ENCODE measurements at regions not wholly inside any gene's neighbourhood (a gene's known extent, or its start where the extent isn't known, plus 50 kb on each side); places are given as distances from the start of the nearest gene placed in this dataset.

DNA sequence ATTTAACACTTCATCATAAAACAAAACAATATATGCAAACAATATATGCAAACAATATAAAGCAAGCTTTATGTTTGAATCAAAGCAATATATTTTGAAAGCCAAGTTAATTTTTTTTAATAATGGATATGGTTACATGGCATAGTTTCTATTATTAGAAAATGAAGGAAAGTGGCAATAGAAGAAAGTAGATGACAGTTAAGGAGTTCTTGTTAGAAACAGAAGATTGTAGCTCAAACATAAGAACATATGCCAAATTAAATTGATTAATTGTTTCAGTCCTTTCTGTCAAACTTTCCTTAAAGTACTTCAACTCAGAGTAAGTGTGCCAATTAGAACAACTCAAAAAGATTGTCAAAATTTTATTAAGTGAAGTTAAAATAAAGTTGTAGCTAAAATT, 1248.3 kb downstream of the SLC16A7 start:
- no peak overlapping the region for H3K23ac ChIP-seq (ENCODE audit: insufficient read length)
- no peak overlapping the region for H3K4me3 ChIP-seq (ENCODE audit: extremely low read depth in 1 of 4, insufficient read depth in 2 of 4, low read depth in 3 of 4, low read length in 4 of 4)
- no peak overlapping the region for H2BK5ac ChIP-seq (ENCODE audit: low read depth, low read length)
- no peaks in the 10 kb centered on the region for H3K36me3 ChIP-seq (ENCODE audit: control insufficient read depth in 2 of 4, insufficient read depth in 4 of 4, low read length in 3 of 4)
- no peak for DNase-seq (ENCODE audit: low read depth in 1 of 2, low spot score in 2 of 2)
- no peaks in the 10 kb centered on the region for H3K79me2 ChIP-seq (ENCODE audit: control insufficient read depth in 1 of 2, insufficient read depth in 2 of 2, low read length in 2 of 2)
- H2BK120ac ChIP-seq (replicated peaks; ENCODE audit: low read depth, low read length): no peak overlapping the region
- TF ChIP-seq CBX5 (IDR thresholded peaks at IDR 0.05; ENCODE audit: low read depth, low read length) (no peak), EGR1 (IDR thresholded peaks at IDR 0.05; ENCODE audit: borderline replicate concordance, low read depth, low read length) (no peak), SRF (IDR thresholded peaks at IDR 0.05; ENCODE audit: low read depth, low read length) (no peak), TBP (IDR thresholded peaks at IDR 0.05; ENCODE audit: low read depth, low read length) (no peak), TEAD4 (IDR thresholded peaks at IDR 0.05; ENCODE audit: low read depth, low read length) (no peak), SIN3A (conservative IDR thresholded peaks at IDR 0.05 in 1 of 2, IDR thresholded peaks at IDR 0.05 in 1 of 2; ENCODE audit: low read depth in 1 of 2, low read length in 2 of 2) (no peak), YY1 (IDR thresholded peaks at IDR 0.05; ENCODE audit: low read depth, low read length) (no peak), SP4 (IDR thresholded peaks at IDR 0.05; ENCODE audit: low read length) (no peak), BACH1 (IDR thresholded peaks at IDR 0.05; ENCODE audit: low read length) (no peak), CEBPB (IDR thresholded peaks at IDR 0.05; ENCODE audit: low read depth, low read length) (no peak), RBBP5 (IDR thresholded peaks at IDR 0.05; ENCODE audit: borderline replicate concordance, low read depth, low read length) (no peak)
- H4K8ac ChIP-seq (ENCODE audit: extremely low read depth, insufficient read depth, low read length): no peak overlapping the region
- H4K5ac ChIP-seq (ENCODE audit: insufficient read length, low read depth, low read length): no peak overlapping the region
- H2AK5ac ChIP-seq (ENCODE audit: low read depth, low read length): no peak overlapping the region
- no peaks in the 10 kb centered on the region for H3K79me1 ChIP-seq (ENCODE audit: low read depth, low read length)
- no peak overlapping the region for H3K14ac ChIP-seq (ENCODE audit: insufficient read length)
- ChIA-PET CTCF (ENCODE audit: partially characterized antibody) (interaction anchor here (0.6 kb wide), 1 partner anchor 209 kb away, joined by 3 read pairs; no protein-coding TSS in a partner anchor), POLR2A (ENCODE audit: partially characterized antibody) (interaction anchor here (0.6 kb wide), 1 partner anchor 117 kb away, joined by 5 read pairs; no protein-coding TSS in a partner anchor)
- H4K20me1 ChIP-seq (replicated peaks in 1 of 2; ENCODE audit: control insufficient read depth in 1 of 2, insufficient read depth in 2 of 2, low read length in 2 of 2): no peaks in the 10 kb centered on the region
- no peak overlapping the region for H3K4ac ChIP-seq (replicated peaks; ENCODE audit: insufficient read length, low read depth, low read length)
- no peaks in the 10 kb centered on the region for H3K27me3 ChIP-seq (replicated peaks in 1 of 4; ENCODE audit: control insufficient read depth in 3 of 4, extremely low read depth in 1 of 4, insufficient read depth in 3 of 4, low read length in 3 of 4)
- H2BK15ac ChIP-seq (ENCODE audit: low read length): no peak overlapping the region
- no peaks in the 10 kb centered on the region for H3K4me1 ChIP-seq (replicated peaks in 1 of 4; ENCODE audit: control insufficient read depth in 3 of 4, insufficient read depth in 4 of 4, low read length in 3 of 4)
- H4K91ac ChIP-seq (replicated peaks; ENCODE audit: insufficient read length, low read length): no peak overlapping the region
- H2AFZ ChIP-seq (ENCODE audit: low read length): no peak overlapping the region
- no peaks in the 10 kb centered on the region for H3K9me3 ChIP-seq (ENCODE audit: insufficient read depth in 2 of 2, low read depth in 1 of 2, low read length in 1 of 2)
- no peak overlapping the region for H2BK12ac ChIP-seq (ENCODE audit: low read depth, low read length)
- no peak overlapping the region for H3K56ac ChIP-seq (replicated peaks; ENCODE audit: insufficient read length, low read depth, low read length)
- no peak overlapping the region for H3K18ac ChIP-seq (ENCODE audit: extremely low read depth, low read length)
- FAIRE-seq: no peak
- H2BK20ac ChIP-seq (ENCODE audit: low read length): no peak overlapping the region
- H3K4me2 ChIP-seq (ENCODE audit: insufficient read depth in 1 of 2, low read depth in 2 of 2, low read length in 2 of 2): no peak overlapping the region
- H3K27ac ChIP-seq (ENCODE audit: low read depth, low read length): no peak overlapping the region
- H3K23me2 ChIP-seq (ENCODE audit: low read depth, low read length): no peaks in the 10 kb centered on the region
- no peak overlapping the region for H3K9ac ChIP-seq (replicated peaks in 1 of 4; ENCODE audit: extremely low read depth in 1 of 4, low read depth in 3 of 4, low read length in 3 of 4)
